OCI-LY7 (cell line): ENCODE measurements at regions not wholly inside any gene's neighbourhood (a gene's known extent, or its start where the extent isn't known, plus 50 kb on each side); places are given as distances from the start of the nearest gene placed in this dataset.

ENCODE experiments used
- BruUV-seq: library from RNA; stranded (reverse); fragments of 400-500 nt; replicated peaks from 2 replicates; lab custom pipeline; 2021; lab: Mats Ljungman, UMichigan
- CTCF ChIA-PET: fragments of 300-600 bp; sonication (Branson Sonifier 250); formaldehyde crosslinking; loops from one replicate; lab custom pipeline; 2022; ENCODE audit warnings: antibody characterized with exemption; ENCODE audit not compliant: unreplicated experiment; lab: Charles Lee
- POLR2A ChIA-PET: fragments of 300-600 bp; sonication (Branson Sonifier 250); formaldehyde crosslinking; loops from one replicate; lab custom pipeline; 2022; ENCODE audit warnings: antibody characterized with exemption; lab: Charles Lee
- DNase-seq: peaks from one replicate; pipeline ENCODE4 v3.0.0-alpha.2; 2015; ENCODE audit warnings: low spot score
- H2AFZ ChIP-seq: fragments of 200-600 bp; sonication (generic), shearing (Covaris generic); 2 replicates; pipeline ENCODE4 v1.6.1; 2014; ENCODE audit warnings: mild to moderate bottlenecking, antibody characterized with exemption, low read length, moderate library complexity
- H3K27ac ChIP-seq: fragments of 200-600 bp; sonication (generic); 2 replicates; pipeline ENCODE4 v1.5.1; 2014; ENCODE audit warnings: mixed run types, low read depth, mild to moderate bottlenecking, moderate library complexity, low read length, inconsistent platforms; ENCODE audit not compliant: poor library complexity, severe bottlenecking
- H3K36me3 ChIP-seq: fragments of 200-600 bp; sonication (generic); 2 replicates; pipeline ENCODE4 v1.6.1; 2014; ENCODE audit warnings: mild to moderate bottlenecking, antibody characterized with exemption, low read length, moderate library complexity, mixed read lengths; ENCODE audit not compliant: insufficient read depth
- H3K4me1 ChIP-seq: fragments of 200-600 bp; sonication (generic); 2 replicates; pipeline ENCODE4 v1.5.1; 2014; ENCODE audit warnings: mild to moderate bottlenecking, low read length; ENCODE audit not compliant: insufficient read depth, poor library complexity, severe bottlenecking
- H3K4me2 ChIP-seq: fragments of 200-600 bp; sonication (generic); 2 replicates; pipeline ENCODE4 v1.6.1; 2014; ENCODE audit warnings: mild to moderate bottlenecking, low read length
- H3K4me3 ChIP-seq: fragments of 200-600 bp; sonication (generic); 2 replicates; pipeline ENCODE4 v1.5.1; 2014; ENCODE audit warnings: mild to moderate bottlenecking, low read depth, low read length; ENCODE audit not compliant: poor library complexity, severe bottlenecking
- H3K79me2 ChIP-seq: fragments of 200-600 bp; sonication (generic); 2 replicates; pipeline ENCODE4 v1.6.1; 2016; ENCODE audit warnings: low read depth, mild to moderate bottlenecking, low read length, moderate library complexity, mixed read lengths; ENCODE audit not compliant: insufficient read depth
- H3K9me2 ChIP-seq: fragments of 200-600 bp; sonication (generic); 2 replicates; pipeline ENCODE4 v1.6.1; 2016; ENCODE audit warnings: mild to moderate bottlenecking, low read length, mixed read lengths; ENCODE audit not compliant: insufficient read depth
- H3K9me3 ChIP-seq: fragments of 200-600 bp; sonication (generic); 2 replicates; pipeline ENCODE4 v1.6.1; 2014; ENCODE audit warnings: mild to moderate bottlenecking, mixed run types, low read length, mixed read lengths
- H4K20me1 ChIP-seq: fragments of 200-600 bp; sonication (generic); 2 replicates; pipeline ENCODE4 v1.6.1; 2014; ENCODE audit warnings: mild to moderate bottlenecking, antibody characterized with exemption, low read length, moderate library complexity, mixed read lengths; ENCODE audit not compliant: insufficient read depth
- CTCF ChIP-seq: fragments of 200-600 bp; sonication (generic); conservative IDR thresholded peaks from 2 replicates; pipeline ENCODE4 v1.5.1; 2014; ENCODE audit warnings: mild to moderate bottlenecking, antibody characterized with exemption, low read length, moderate library complexity, mixed read lengths
- EZH2phosphoT487 ChIP-seq: fragments of 200-600 bp; sonication (generic); IDR thresholded peaks from 2 replicates; pipeline ENCODE4 v1.6.1; 2018; ENCODE audit warnings: low read depth, borderline replicate concordance, mild to moderate bottlenecking, mixed run types, antibody characterized with exemption, low read length, moderate library complexity, mixed read lengths
- intact Hi-C: fragments of 100-400 bp; cut with micrococcal nuclease; formaldehyde crosslinking; loops from one replicate; pipeline ENCODE4 v1.10.0; 2022; ENCODE audit not compliant: unreplicated experiment

GRCh38 chr10:62732841-62733653 lies 71.5 kb upstream of the ADO start:
- Histone ChIP-seq H2AFZ (peak overlapping the region; percentile 58), H3K9me3 (no peaks in the 10 kb centered on the region), H3K27ac (no peak overlapping the region), H3K36me3 (no peaks in the 10 kb centered on the region), H3K4me1 (peaks cover 33% of the 10 kb centered on the region), H3K79me2 (no peaks in the 10 kb centered on the region), H3K9me2 (no peaks in the 10 kb centered on the region), H3K4me3 (no peak overlapping the region), H4K20me1 (no peaks in the 10 kb centered on the region), H3K4me2 (peak overlapping the region; percentile 9; the same call in 1 of the 2 replicates)
- CTCF ChIA-PET, result interaction anchor here (0.6 kb wide), 1 partner anchor 243 kb away, joined by 3 read pairs; no protein-coding TSS in a partner anchor
- intact Hi-C loops, result no loop called here
- no peak for TF ChIP-seq CTCF
- no peak for TF ChIP-seq EZH2phosphoT487
- POLR2A ChIA-PET, result interaction anchor here (0.6 to 1.5 kb wide), 7 partner anchors 12 to 884 kb away, joined by 3 to 7 read pairs (median 4); no protein-coding TSS in a partner anchor
- DNase-seq, result peak; percentile 21
- BruUV-seq, result no TSS peak

GRCh38 chr10:62733654-62734293 lies 70.7 kb upstream of the ADO start:
- peak overlapping the region; percentile 9; the same call in 1 of the 2 replicates for H3K4me2 ChIP-seq
- TF ChIP-seq EZH2phosphoT487 (no peak), CTCF (no peak)
- POLR2A ChIA-PET, result interaction anchor here (0.9 to 1.5 kb wide), 7 partner anchors 12 to 196 kb away, joined by 3 to 7 read pairs (median 4); no protein-coding TSS in a partner anchor
- H3K79me2 ChIP-seq, result no peaks in the 10 kb centered on the region
- no peaks in the 10 kb centered on the region for H3K9me2 ChIP-seq
- H3K4me3 ChIP-seq, result no peak overlapping the region
- no peak overlapping the region for H3K27ac ChIP-seq
- no TSS peak for BruUV-seq
- no peaks in the 10 kb centered on the region for H3K36me3 ChIP-seq
- peaks cover 33% of the 10 kb centered on the region for H3K4me1 ChIP-seq
- CTCF ChIA-PET, result interaction anchor here (0.6 to 1.0 kb wide), 3 partner anchors 43 to 244 kb away, joined by 3 to 6 read pairs (median 3); no protein-coding TSS in a partner anchor
- peak overlapping the region; percentile 58; the same call in 1 of the 2 replicates for H2AFZ ChIP-seq
- H4K20me1 ChIP-seq, result no peaks in the 10 kb centered on the region
- intact Hi-C loops, result no loop called here
- no peak for DNase-seq
- H3K9me3 ChIP-seq, result no peaks in the 10 kb centered on the region
